ENCODE measurements at regions not wholly inside any gene's neighbourhood (a gene's known extent, or its start where the extent isn't known, plus 50 kb on each side); places are given as distances from the start of the nearest gene placed in this dataset.

DNA sequence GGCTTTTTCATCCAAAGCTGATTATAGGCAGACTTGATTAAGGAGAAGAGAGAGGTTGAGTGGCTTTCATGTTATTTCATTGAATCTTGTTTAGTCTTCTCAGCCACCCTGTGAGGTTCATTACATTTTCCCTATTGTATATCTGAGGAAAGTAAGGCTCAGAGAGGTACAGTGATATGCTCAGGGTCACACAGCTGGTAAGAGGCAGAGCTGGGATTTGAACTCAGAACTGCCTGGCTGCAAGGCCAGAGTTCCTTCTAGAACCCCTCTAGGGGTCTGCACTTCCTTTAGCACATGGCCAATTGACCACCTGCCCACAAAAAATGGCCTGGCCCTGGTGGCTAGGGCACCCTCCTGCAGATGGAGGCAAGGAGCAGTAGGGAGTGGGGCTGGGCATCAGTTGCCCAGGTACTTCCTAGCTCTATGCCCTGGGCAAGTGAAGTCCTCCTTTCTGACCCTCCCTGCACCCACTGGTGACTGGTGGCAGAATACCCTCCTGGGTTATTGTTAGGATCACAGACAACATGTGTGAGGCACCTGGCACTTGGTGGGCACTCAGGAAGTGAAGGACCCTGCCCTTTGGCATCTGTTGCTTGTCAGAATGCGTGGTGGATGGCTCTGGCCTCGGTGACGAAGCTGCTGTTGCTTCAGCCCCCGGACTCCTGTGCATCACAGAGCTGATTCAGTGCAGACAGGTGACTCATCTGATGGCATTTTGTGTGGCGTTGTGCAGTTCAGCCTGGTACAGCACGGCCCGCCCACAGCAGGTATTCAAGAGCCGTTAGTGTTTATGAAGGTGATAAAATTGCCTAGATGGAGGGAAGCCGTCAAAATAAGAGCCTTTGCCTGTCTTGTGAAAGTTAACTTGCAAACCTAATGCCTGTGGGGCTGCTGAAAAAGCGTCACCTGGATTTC lies 115.8 kb downstream of the SLC25A47 start:
- DNase-seq (ENCODE audit: low spot score) = no peak

DNA sequence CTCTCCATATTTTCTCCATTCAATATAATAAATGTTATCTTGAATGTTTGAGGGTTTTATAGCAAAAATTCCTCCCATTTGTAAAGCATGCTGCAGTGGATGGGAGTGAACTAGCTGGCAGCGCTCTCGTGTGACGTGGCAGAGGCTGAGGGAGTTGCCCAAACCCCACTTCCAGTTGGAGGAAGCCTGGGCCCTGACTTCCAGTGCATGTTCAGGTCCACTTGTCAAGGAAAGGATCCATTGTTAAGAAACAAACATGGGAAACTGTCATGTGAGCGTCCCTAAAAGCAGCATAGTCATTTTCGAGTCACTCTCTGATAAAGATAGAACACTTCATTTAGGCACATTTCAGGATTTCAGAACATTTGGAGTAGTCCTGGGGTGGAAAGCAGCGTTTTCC lies 116.6 kb downstream of the SLC25A47 start:
- no peak for DNase-seq (ENCODE audit: low spot score)

DNA sequence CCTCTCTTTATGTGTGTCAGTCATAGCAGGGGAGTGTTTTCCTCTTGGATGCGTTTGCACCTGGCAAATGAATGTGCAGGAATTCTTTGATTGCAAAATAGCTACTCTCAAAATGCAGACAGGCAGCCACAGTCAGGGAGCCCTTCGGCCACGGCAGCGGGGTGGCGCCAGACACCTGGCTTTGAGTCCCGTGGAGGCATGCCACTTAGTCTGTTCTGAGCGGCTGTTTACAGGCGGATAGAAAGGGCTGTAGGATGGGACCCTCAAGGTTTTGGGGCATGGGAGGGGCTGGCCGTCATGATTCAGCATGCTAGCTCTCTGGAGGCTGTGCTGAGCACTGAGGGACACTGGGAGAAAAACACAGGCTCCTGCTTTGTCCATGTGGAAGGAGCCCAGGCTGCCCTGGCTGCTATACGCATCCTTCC lies 117.1 kb downstream of the SLC25A47 start:
- DNase-seq (ENCODE audit: low spot score) = peak; percentile 79

DNA sequence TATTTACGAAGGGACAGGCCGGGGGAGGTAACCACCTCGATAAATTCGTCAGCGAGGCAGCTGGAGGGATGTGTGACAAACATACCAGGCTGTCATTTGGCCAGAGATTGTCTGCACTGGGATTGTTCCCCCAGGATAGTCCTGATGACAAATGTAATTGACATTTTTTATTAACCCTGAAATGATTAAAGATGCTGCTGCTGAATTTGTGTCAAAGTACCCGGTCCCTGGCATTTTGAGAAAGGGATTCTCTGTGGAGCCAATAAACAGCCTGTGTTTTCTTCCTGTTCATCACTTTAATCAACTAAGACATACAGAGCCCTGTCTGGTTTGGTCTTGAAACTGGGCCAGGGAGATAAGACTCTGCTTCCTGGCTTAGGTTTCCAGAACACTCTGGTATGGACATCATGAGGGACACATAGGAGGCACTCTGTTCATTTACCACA lies 117.6 kb downstream of the SLC25A47 start:
- DNase-seq (ENCODE audit: low spot score) = no peak

DNA sequence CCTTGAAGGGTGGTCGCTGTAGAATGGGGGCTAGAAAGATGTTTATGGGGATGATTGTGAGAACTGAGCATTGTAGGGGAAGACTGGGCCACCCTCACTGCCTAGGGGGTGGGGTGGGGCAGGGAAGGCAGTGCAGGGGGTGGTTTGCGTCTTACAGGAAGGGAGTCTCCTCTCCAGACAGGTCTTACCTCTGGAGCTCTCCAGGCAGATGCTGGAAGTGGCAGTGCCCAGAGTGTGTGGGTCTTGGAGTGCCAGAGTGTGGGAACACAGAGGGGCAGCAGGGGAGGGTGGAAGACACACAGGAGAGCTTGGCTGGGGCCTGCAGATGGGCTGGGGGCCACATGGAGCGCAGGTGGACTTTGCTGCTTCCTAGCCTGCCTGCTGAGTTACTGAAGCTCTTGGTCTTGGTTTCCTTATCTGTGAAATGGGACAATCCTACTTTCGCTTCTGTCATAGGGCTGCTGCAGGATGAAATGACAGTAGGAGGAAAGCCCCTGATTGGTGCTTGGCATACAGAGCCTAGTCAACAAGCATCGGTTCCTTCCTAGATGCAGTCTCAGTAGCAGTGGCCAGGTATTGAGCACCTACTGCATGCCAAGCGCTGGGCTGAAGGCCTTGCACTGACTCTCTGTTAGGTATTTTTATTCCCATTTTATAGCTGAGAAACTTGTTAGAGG lies 118.3 kb downstream of the SLC25A47 start:
- no peak for DNase-seq (ENCODE audit: low spot score)

DNA sequence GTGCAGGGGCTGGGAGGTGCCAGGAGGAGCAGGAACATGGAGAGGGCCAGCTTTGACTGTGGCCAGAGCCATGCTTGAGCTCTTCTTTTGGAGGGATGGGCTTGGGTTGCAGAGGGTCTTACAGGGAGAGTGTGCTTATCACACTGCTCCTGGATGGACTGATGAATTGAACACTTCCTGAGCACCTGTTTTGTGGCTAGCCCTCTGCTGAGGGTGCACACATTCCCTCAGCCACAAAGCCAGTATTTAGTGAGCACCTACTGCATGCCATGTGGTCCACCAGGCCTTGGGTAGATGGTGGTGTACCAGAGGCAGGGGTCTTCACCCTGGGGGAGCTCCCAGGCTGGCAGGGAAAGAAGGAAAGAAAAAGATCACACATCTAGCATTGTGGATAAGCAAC lies 118.9 kb downstream of the SLC25A47 start:
- DNase-seq (ENCODE audit: low spot score) = no peak

DNA sequence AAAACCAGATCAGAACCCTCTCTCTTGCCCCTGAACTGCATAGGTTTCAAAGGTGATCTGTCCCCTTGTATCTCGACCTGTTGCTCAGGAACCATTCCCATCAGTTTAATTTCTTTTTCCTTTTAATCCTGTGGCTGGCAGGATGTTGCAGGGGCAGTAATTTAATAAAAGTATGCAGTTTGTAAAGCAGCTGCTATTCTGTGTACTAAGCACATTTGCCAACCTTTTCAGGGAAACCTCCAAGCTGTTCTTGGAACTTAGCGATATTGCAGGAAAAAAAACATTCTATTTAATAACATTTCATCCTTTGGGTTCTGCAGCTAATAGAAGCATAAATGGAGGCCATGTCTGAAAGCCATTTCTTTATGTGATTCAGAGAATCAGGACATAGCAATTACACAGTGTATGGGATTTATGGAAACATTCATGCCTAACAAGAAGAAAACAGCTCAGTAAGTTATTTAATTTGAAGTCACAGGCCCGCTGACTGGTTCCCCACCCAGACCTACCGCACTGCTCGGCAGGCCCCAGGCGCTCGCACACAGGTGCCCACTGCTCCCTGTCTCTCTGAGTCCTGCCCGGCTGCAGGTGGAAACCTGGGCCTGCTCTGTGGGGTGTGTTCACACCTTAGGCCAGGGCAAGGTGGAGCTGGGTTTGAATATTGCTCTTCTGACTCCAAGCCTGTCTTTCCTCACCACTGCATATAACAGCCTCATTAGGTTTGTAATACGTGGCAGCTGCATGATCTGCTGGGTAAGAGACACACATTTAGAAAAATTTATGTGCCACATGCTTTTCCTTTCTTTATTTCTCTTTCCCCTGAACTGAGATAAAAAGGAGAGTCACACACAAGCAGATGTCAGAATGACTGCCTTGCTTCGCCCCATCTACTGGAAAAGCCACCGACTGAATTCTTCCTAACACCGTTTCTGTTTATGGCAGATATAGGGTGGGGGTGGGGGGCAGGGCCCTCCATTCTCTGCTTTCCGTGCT lies 119.7 kb downstream of the SLC25A47 start:
- DNase-seq (ENCODE audit: low spot score) = no peak

DNA sequence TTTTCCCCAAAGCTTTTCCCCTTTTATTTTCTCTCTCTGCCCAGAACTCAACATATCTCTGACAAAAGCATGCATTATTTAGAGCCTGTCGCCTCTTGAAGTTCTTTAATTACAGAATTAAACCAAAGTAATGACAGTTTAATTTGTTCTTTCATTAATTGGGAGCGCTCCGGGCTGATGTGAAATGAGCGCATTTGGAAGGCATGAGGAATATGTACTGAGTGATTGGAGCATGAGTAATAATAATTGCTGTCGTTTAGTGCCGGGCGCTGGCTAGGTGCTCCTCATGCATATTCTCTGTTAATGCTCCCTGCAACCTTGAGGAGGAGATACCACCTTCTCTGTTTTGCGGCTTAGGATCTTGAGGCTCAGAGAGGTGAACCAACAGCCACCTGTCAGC lies 120.5 kb downstream of the SLC25A47 start:
- no peak for DNase-seq (ENCODE audit: low spot score)

DNA sequence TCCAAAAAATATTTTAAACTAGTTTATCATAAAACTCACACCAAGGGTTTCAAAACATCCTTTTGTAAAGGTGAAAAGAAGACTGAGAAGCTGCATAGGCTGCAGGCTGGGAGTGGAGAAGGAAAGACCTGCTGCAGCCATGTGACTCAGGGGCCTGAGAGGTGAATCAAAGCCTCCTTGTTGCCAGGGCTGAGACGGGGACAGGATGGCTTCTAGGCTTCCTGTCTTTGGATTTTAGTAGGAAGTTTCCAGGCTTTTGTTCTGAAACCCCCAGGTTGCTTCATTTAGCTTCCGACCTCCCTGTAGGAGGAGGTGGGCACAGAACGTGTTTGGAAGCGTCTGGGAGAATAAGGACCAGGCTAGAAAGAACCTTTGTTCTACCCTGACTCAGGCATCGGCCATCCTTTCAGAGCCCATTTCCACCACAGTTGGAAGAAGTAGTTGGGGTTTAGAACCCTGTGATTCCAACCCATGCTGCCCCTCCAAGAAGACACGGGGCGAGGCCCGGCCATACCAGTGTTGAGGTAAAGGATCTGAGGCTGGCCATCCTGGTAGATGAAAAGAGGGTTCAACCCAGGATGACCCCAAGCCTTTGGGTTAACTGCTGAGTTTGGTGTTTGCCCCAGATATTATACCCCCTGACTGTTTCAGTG lies 122.4 kb downstream of the SLC25A47 start:
- DNase-seq (ENCODE audit: low spot score) = no peak

DNA sequence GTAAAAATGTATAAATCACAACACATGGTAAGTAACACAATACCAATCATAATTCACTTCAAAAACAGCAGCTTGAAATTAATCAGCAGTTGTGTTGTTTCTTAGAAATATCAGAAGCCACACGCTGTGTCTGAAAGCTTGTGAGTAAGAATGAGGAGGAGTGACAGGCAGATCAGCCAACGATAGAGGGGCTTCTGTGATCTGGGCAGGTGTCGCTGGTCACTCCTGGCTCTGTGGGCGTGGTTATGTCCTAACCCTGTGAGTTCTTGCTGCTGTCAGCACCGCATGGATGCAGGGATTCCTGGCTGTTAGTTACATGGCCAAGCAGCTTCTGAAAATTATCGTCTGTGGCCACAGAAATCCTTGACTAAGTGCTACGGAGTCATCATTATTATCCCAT lies 123.4 kb downstream of the SLC25A47 start:
- DNase-seq (ENCODE audit: low spot score) = no peak

DNA sequence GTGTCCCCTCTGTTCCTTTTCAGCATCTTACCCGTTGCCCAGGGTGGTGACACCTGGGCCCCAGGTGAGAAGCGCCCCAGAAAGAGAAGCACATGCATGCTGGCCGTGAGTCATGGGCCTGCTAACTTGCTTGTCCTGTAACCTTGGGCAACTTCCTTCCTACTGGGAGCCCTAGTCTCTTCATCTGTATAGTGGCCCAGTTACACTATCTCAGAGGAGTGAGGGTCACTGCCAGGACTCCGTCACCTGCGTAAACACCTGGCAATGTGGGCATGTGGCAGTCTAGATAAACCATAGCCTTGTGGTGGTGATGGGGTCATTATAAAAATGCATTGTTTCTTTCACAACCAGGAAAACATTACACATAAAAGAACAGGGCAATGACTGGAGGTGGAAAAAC lies 125.2 kb downstream of the SLC25A47 start:
- no peak for DNase-seq (ENCODE audit: low spot score)

DNA sequence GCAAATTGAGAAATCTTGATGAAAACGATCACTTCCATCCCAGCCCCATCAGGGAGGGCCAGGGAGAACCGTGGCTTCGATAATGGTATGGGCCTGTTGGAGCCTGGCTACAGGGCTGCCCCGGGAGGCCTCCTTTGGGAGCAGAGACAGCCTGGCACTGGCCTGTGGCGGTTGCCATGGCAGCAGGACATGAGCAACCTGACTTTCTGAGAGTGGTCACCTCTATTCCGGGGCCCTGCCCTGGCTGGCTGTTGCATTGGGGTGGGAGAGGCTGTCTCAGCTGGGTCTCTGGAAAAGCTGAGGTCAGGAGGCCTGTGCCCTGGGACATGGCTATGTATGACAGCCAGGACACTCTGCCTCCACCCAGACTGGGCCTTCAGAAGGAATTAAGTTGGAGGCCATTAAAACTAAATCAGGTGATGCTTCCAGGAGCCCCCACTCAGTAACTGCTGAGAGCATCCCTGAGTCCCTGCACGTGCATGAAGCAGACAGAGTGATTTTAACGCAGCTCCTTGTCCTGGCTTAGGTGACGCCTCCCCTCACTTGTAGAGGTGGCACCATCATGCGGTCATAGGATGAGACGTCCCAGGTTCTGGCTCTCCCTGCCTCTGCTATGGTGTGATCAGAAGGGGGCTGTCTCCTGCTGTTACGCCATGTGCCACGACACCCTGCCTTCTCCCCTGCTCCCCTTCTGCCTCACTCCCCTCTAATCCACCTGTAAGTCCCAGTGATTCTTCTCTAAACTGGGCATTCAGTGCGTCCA lies 126.3 kb downstream of the SLC25A47 start:
- DNase-seq (ENCODE audit: low spot score) = no peak

DNA sequence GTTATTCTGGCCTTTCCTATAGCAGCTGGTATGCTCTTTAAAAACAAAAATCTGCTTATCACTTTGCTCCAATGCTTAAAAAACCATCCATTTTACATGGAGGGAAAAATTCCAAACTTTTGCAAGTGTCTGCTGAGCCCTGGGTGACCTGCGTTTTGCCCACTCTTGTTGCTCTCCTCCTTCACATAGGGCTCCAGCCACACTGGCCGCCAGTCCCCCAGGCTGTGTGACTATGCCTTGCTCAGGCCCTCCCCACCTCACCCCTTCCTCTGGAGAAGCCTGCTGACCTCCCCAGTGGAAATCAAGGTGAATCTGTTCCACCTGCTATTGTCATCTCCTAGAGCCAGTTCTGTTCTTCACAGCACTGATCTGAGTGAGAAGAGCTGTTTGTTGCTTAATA lies 126.9 kb downstream of the SLC25A47 start:
- no peak for DNase-seq (ENCODE audit: low spot score)

DNA sequence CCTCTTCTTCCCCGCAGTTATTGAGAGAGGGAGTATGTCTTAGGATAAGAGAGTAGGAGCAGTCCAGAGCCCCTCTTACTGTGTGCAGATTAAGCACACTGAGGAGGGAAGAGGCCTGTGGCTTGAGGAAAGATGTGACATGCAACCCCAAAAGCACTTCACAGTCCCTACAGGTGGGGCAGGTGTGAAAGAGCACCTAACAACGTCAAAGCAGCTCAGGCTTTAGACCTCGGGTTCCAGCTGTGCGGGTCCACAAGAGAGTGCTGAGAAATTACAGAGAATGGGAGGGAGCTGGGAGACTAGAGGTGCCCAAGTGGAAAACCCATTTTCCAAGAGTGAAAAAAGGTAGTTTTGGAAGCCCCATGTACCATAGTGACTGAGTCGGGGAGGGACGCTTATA lies 127.6 kb downstream of the SLC25A47 start:
- no peak for DNase-seq (ENCODE audit: low spot score)

DNA sequence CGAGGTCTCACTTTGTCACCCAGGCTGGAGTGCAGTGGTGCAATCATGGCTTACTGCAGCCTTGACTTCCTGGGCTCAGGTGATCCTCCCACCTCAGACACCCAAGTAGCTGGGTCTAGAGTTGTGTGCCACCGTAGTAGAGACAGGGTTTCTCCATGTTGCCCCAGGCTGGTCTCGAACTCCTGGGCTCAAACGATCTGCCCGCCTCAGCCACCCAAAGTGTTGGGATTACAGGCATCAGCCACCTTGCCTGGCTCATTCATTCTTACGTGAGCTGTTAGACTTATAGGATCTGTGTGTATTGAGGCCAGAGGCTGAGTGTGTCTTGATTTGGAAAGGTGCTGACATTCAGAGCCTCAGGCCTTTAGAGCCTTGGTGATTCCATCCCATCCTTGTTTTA lies 128.1 kb downstream of the SLC25A47 start:
- DNase-seq (ENCODE audit: low spot score) = no peak

DNA sequence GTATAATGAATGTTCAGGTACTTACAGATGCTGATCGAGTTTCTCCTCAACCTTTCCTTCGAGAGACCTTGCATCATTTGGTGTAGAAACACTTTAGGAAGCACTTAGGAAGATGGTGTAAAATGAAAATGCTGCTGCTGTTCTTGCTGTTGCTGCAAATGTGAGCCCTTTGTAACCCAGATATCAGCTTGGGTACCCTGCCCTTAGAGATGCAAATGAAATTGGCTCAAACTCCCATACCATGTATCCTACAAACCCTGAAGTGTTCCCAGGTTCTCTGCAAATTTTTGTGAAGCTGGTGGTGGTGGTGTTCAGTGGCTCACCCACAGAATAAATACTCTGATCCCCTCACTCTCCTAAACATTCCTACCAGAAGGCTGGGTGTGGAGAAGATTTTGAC lies 130.8 kb downstream of the SLC25A47 start:
- DNase-seq (ENCODE audit: low spot score) = no peak

DNA sequence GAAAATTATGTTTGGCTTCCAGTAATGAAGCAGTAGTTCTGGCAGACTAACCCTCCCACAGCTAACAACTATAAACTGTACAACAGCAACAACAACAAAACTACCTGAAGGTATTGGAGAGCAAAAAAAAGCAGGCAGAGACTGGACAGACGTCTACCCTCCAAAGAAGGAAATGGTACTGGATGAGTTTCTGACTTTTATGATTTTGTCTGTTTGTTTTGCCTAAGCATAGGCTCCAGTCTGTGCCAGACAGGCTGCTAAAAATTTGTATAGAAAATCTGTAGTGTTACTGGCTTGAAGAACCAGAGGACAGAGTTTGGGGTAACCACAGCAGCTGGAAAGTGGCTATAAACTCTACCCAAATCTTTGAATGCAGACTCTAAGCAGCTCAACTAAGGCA lies 131.3 kb downstream of the SLC25A47 start:
- DNase-seq (ENCODE audit: low spot score) = no peak

DNA sequence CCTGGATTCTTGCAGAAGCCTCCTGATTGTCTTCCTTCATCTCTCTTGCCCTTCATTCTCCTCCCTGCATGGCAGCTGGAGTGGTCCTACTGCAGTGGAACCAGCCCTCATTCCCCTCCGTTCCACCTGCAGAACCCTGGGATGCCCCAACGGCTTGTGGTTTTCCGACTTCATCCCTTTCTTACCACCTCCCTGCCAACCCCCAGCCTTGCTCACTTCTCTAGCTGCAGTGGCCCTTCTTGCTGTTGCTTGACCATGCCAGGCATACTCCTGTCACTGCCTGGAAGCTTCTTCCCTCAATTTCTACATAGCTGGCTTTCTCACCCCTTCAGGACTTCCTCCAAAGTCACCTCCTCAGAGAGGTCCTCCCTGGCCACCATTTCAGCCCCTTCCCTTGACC lies 123.3 kb downstream of the BEGAIN start:
- no peak for DNase-seq (ENCODE audit: low spot score)

DNA sequence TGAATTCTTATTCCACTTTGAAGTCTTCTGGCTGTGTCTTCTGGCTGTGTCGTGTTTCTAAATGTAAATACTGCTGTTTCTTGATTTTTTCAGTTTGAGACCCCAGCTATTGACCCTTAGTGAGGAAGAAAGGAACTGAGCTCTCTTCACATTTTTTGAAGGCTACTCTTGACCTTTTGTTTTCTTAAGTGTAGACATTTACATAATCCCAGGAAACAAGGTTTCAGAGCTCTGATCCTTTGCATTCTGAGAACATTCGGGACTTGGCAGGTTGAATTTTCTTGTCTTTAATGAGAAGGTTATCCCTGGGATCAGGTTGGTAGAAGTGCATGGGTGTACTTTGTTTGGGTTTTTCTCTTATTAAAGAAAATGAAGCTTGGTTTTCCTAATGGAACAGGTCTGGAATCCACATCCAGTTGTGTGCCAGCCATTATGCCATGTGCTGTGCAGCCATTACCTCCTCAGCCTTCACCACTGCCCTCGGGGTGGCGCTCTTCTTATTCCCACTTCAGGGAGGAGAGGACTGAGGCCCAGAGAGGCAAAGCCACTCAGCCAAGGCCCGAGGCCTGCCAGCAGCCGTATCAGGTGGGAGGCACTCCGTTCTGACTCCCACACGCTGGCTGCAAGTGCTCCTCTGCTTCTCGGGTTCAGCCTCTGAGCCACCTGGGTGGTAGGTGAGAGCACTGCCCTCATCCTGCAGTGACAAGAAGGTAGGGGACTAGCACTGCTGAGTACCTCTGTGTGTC lies 120.9 kb downstream of the BEGAIN start:
- DNase-seq (ENCODE audit: low spot score) = no peak

Data from left forelimb (tissue), 1 donor.